Stimulated activated naive CD4-positive, alpha-beta T cell treated with Interleukin-2 at 50 U/mL for 16 hours (primary cell): ENCODE measurements at regions not wholly inside any gene's neighbourhood (a gene's known extent, or its start where the extent isn't known, plus 50 kb on each side); places are given as distances from the start of the nearest gene placed in this dataset.

ENCODE experiments used
- DNase-seq: peaks from one replicate; lab custom pipeline; 2025; lab: John Stamatoyannopoulos, UW

GRCh38 chr22:23409976-23410375 lies 170.1 kb downstream of the IGLL1 start:
- DNase-seq, result no peak

GRCh38 chr22:23408321-23408720 lies 171.8 kb downstream of the IGLL1 start:
- DNase-seq, result no peak

- no peak for DNase-seq
These were observed 174.7 kb downstream of the IGLL1 start for GRCh38 chr22:23405366-23405851.

GRCh38 chr22:23404689-23405365 lies 175.3 kb downstream of the IGLL1 start:
- no peak for DNase-seq

GRCh38 chr22:23403720-23404688 lies 176.1 kb downstream of the IGLL1 start:
- DNase-seq, result no peak

- no peak for DNase-seq
These were observed 176.9 kb downstream of the IGLL1 start for GRCh38 chr22:23403152-23403719.

- DNase-seq, result peak; percentile 4
These were observed 177.6 kb downstream of the IGLL1 start for GRCh38 chr22:23402275-23403151.

- no peak for DNase-seq
These were observed 178.2 kb downstream of the IGLL1 start for GRCh38 chr22:23401910-23402274.

GRCh38 chr22:23401111-23401909 lies 178.8 kb downstream of the IGLL1 start:
- DNase-seq, result no peak

GRCh38 chr22:23400286-23400981 lies 179.7 kb downstream of the IGLL1 start:
- no peak for DNase-seq

- DNase-seq, result no peak
These were observed 180.5 kb downstream of the IGLL1 start for GRCh38 chr22:23399367-23400285.

GRCh38 chr22:23398701-23399366 lies 181.3 kb downstream of the IGLL1 start:
- DNase-seq, result no peak

GRCh38 chr22:23397613-23398567 lies 182.2 kb downstream of the IGLL1 start:
- no peak for DNase-seq

- no peak for DNase-seq
These were observed 183.0 kb downstream of the IGLL1 start for GRCh38 chr22:23397008-23397612.

GRCh38 chr22:23396362-23397007 lies 183.6 kb downstream of the IGLL1 start:
- DNase-seq, result no peak
